Kidney capillary endothelial cell (primary cell): ENCODE measurements at regions not wholly inside any gene's neighbourhood (a gene's known extent, or its start where the extent isn't known, plus 50 kb on each side); places are given as distances from the start of the nearest gene placed in this dataset.
"Not testable (repeated sequence)": the region's sequence is repeated elsewhere in the genome, so short reads cannot be mapped to it uniquely, and the experiment has no call there.

Experiments
- DNase-seq: peaks from one replicate; pipeline ENCODE4 v3.0.0-alpha.2; 2018; ENCODE audit warnings: low spot score

DNA sequence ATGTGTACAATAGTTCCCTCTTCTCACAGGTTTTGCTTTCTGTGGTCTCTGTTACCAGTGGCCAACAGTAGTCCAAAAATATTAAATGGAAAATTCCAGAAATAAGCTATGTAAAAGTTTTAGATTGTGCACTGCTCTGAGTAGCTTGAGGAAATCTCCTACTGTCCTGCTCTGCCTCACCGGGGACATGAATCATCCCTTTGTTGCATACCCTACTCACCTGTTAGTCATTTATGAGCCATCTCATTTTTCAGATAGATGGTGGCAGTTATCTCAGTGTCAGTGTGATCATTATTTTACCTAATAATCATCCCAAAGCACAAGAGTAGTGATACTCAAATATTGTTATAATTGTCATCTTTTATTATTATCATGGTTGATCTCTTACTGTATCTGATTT is 688.1 kb downstream of the PLA2G4A start:
- no peak for DNase-seq

DNA sequence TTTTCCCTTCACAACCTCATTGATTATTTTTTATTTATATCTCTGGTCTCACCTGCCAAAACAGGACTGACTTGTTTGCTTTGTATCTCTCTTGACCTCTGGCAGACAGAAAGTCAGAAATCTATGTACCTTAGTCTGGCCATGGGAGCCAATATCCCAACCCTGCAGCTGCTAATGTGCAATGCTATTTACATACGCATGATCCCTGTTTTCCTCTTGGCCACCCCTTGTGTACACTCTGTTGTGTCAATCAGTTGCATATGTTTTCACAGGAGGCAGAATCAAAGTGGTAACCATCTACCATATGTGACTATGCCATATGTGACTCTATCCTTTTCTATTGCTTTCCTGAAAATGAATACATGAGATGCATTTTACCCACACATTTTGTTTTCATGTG is 688.8 kb downstream of the PLA2G4A start:
- DNase-seq, result no peak

DNA sequence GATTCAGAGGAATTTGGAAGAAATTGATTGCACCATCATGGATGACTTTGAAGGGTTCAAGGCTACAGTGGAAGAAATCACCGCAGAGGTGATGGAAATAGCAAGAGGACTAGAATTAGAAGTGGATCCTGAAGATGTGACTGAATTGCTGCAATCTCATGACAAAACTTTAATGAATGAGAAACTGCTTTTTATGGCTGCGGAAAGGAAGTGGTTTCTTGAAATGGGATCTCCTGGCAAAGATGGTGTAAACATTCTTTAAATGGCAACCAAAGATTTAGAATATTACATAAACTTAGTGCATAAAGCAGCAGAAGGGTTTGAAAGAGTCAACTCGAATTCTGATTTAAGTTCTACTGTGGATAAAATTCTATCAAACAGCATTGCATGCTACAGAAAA is 698.6 kb downstream of the PLA2G4A start:
- no peak for DNase-seq

- DNase-seq, result no peak
Measured at GRCh38 chr1:187537936-187538335, 709.2 kb downstream of the PLA2G4A start.

DNA sequence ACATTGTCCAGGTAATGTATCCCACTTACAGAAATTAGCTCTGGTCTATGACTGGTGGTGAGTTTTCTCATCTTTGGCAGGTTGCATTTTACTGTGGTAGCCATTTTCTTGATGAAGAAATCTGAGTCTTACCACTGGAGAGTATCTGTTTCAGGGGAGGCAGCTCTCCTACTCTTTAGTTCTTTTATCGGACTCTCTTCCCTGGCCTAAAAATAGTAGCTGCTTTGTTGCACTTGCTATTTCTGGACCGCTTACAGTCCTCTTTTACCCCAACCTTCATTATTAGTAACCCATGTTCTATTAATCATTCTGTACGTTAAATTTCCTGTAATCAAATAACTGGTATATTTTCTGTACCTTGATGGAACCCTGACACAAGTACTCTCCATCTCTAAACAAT is 720.8 kb downstream of the PLA2G4A start:
- DNase-seq, result no peak

- DNase-seq, result no peak
Measured at GRCh38 chr1:187551061-187551460, 722.3 kb downstream of the PLA2G4A start.

DNA sequence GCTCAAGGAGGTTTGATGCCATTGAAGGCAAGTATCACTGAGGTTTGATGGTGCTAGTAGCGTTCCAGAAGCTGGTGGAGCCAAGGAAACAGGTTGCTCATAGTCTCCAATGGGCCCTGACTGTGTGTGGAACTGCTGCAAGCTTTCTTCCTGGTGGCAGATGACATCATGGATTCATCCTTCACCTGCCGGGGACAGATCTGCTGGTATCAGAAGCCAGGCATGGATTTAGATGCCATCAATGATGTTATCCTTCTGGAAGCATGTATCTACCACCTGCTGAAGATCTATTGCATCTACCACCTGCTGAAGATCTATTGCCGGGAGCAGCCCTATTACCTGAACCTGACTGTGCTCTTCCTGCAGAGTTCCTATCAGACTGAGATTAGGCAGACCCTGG is 734.4 kb downstream of the PLA2G4A start:
- DNase-seq, result no peak

- no peak for DNase-seq
Measured at GRCh38 chr1:187566354-187566753, 737.6 kb downstream of the PLA2G4A start.

- no peak for DNase-seq
Measured at GRCh38 chr1:187568067-187568466, 739.3 kb downstream of the PLA2G4A start.

GRCh38 chr1:187570166-187570565 is 741.4 kb downstream of the PLA2G4A start:
- no peak for DNase-seq

- no peak for DNase-seq
Measured at GRCh38 chr1:187577610-187578009, 748.9 kb downstream of the PLA2G4A start.

DNA sequence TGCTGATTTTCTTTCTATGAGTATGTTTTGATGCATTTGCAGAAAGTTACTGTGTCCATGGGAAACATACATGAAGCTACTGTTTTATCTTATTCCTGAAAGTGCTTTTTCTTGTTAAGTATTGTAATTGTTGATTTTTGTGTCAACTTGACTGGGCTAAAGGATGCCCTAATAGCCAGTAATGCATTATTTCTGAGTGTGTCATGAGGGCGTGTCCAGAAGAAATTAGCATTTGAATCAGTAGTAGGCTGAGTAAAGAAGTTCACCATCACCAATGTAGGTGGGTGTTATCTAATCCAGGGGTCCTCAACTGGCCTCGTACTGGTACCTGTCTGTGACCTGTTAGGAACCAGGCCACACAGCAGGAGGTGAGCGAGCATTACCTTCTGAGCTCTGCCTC is 760.2 kb downstream of the PLA2G4A start:
- DNase-seq, result no peak

DNA sequence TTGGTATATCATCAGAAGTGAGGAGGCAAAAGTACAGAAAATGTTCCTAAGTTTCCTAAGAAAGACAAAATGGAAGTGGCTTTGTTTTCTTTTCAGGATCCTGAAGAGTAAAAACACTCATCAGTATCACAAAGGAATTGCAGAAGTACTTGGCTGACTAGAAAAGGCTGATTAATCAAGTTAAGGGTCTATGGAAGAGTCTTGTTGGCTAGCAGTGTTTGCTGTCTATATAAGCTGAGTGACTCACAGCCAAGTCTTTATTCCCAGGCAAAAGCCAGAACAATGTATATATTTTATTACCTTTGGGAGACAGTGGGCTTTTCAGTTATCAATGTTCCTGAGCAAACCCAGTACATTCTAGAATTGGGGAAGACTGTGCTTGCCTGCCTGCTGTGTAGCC is 777.0 kb downstream of the PLA2G4A start:
- no peak for DNase-seq

- not testable (repeated sequence) for DNase-seq
Measured at GRCh38 chr1:187615853-187616735, 787.3 kb downstream of the PLA2G4A start.

GRCh38 chr1:187616830-187617229 is 788.1 kb downstream of the PLA2G4A start:
- DNase-seq, result not testable (repeated sequence)

- DNase-seq, result no peak
Measured at GRCh38 chr1:187617776-187618175, 789.0 kb downstream of the PLA2G4A start.

- no peak for DNase-seq
Measured at GRCh38 chr1:187619175-187619574, 790.4 kb downstream of the PLA2G4A start.

DNA sequence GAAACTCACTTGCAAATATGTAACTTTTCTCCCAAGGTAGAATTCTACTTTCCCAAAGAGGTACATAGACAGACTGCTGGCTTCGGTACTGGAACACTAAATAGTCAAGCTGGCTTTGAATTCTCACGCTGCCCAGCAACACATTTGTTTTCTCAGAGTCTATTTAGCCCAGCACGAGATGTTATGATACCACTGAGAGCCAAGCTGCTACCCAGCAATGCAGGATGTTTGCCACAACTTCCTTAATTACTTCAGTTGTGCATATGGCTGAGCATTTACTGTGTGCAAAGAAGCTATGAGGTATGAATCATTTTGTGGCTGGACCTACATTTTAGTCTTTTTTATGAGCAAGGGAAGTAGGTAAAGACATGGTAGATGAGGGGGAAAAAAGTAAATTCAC is 793.2 kb downstream of the PLA2G4A start:
- DNase-seq, result no peak

GRCh38 chr1:187622545-187622944 is 793.8 kb downstream of the PLA2G4A start:
- DNase-seq, result no peak

- DNase-seq, result no peak
Measured at GRCh38 chr1:187624812-187625545, 796.2 kb downstream of the PLA2G4A start.

DNA sequence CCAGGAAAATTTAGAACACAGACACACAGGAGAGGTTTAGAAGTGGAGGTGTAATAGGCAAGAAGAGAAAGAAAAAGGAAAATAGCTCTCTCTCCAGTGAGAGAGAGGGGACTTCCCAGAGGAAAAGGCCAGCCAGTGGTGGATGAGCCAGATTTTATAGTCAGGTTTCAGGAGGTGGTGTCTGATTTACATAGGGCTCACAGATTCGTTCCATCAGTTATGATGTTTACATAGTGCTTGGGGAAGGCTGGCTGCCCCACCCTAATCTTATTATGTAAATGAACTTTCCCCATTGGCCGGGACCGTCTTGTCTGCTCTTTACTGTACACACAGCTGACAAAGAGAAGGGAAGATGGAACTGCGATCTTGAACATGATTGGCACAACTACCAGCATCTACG is 797.3 kb downstream of the PLA2G4A start:
- DNase-seq, result no peak

DNA sequence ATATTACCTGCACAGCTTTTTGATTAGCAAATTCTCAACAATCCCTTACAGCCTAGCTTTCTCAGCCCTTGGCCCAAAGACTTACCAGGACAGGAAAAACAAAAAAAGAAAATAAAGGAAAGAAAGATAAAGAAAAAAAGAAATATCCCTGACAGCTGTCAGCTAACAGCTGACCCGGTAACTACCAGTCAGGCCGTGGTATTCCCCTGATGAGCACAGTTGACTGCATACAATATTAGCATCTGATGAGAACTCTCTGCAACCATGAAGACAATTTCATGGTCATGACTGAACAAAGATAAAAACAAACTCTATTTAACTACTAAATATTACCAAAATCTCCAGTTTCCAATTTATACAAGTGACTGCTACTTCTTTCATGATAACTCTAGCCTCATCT is 798.8 kb downstream of the PLA2G4A start:
- no peak for DNase-seq

- DNase-seq, result no peak
Measured at GRCh38 chr1:187629075-187629474, 800.3 kb downstream of the PLA2G4A start.
